Lung (tissue), 11 donors: ENCODE measurements at regions not wholly inside any gene's neighbourhood (a gene's known extent, or its start where the extent isn't known, plus 50 kb on each side); places are given as distances from the start of the nearest gene placed in this dataset.

Experiments used
- ATAC-seq: fragments of 200-7000 bp; cut with Tn5 transposase; one replicate; pipeline ENCODE4 v1.9.1; 2020; ENCODE audit warnings: moderate number of reproducible peaks; ENCODE audit not compliant: insufficient read depth, low FRiP score
- DNase-seq, 3 donors: peaks; one replicate each; pipeline ENCODE4 v3.0.0-alpha.2; 2013 to 2017
- H3K27ac ChIP-seq, 2 donors: one replicate each; pipeline ENCODE4 v1.5.1; 2013; ENCODE audit warnings: mild to moderate bottlenecking in 2 of 2, moderate library complexity in 2 of 2, control low read depth in 1 of 2, inconsistent platforms in 1 of 2, low read depth in 1 of 2, low read length in 1 of 2
- H3K27me3 ChIP-seq, 3 donors: one replicate each; pipeline ENCODE4 v1.5.1; 2013; ENCODE audit warnings: low read length in 2 of 3; ENCODE audit not compliant: control insufficient read depth in 3 of 3, insufficient read depth in 3 of 3
- H3K36me3 ChIP-seq, 4 donors: one replicate each; pipeline ENCODE4 v1.5.1; 2013; ENCODE audit warnings: low read length in 4 of 4, mild to moderate bottlenecking in 1 of 4, moderate library complexity in 1 of 4; ENCODE audit not compliant: control insufficient read depth in 4 of 4, insufficient read depth in 4 of 4
- H3K4me1 ChIP-seq, 5 donors: one replicate each; pipeline ENCODE4 v1.5.1; 2013; ENCODE audit warnings: low read length in 5 of 5, mild to moderate bottlenecking in 2 of 5, moderate library complexity in 1 of 5; ENCODE audit not compliant: control insufficient read depth in 5 of 5, insufficient read depth in 5 of 5
- H3K4me3 ChIP-seq: one replicate; pipeline ENCODE4 v1.5.1; 2013; ENCODE audit warnings: mild to moderate bottlenecking, control low read depth, moderate library complexity
- H3K9ac ChIP-seq, 2 donors: one replicate each; pipeline ENCODE4 v1.5.1; 2013; ENCODE audit warnings: low read length in 2 of 2, control low read depth in 1 of 2; ENCODE audit not compliant: insufficient read depth in 1 of 2
- H3K9me3 ChIP-seq, 4 donors: one replicate each; pipeline ENCODE4 v1.5.1; 2013; ENCODE audit warnings: low read length in 3 of 4, mild to moderate bottlenecking in 1 of 4, moderate library complexity in 1 of 4; ENCODE audit not compliant: control insufficient read depth in 4 of 4, insufficient read depth in 3 of 4
- CTCF ChIP-seq: IDR thresholded peaks from 2 replicates; pipeline ENCODE4 v1.5.1; 2012; ENCODE audit warnings: mild to moderate bottlenecking; ENCODE audit errors: control extremely low read depth, extremely low read depth
- WGBS, 2 donors: extraction: QIAGEN DNeasy Blood & Tissue Kit; methylation state at CpG; one replicate each; pipeline ENCODE4 v1.1.7; 2013; 5-methylcytosine and 5-hydroxymethylcytosine counted together
- donor health status: control.
- donor health status: control.
- donor health status: Bipolar disorder and iron deficiency.
- donor health status: healthy.
- donor health status: DM: yes; HTN: yes; CAD: no.

GRCh38 chr12:32952681-32953080, 56.1 kb upstream of the PKP2 start:
- no peak for DNase-seq
- Histone ChIP-seq H3K36me3 (no peaks in the 10 kb centered on the region), H3K27ac (no peak overlapping the region), H3K4me3 (no peak overlapping the region), H3K4me1 (no peaks in the 10 kb centered on the region), H3K9me3 (peaks cover 0 to 7% (median under 1%) of the 10 kb centered on the region in 4 donors), H3K27me3 (no peaks in the 10 kb centered on the region), H3K9ac (no peak overlapping the region)
- no peak for TF ChIP-seq CTCF
- WGBS, 2 donors, result 64 to 77% methylated on average over 3 of the region's 3 CpGs
- no peak for ATAC-seq

GRCh38 chr12:32949815-32950214, 53.2 kb upstream of the PKP2 start:
- TF ChIP-seq CTCF, result no peak
- Histone ChIP-seq H3K27ac (no peak overlapping the region), H3K9me3 (no peaks in the 10 kb centered on the region), H3K36me3 (no peaks in the 10 kb centered on the region), H3K9ac (no peak overlapping the region), H3K4me3 (no peak overlapping the region), H3K4me1 (no peaks in the 10 kb centered on the region), H3K27me3 (no peaks in the 10 kb centered on the region)
- 69 to 77% methylated on average over 3 of the region's 3 CpGs for WGBS, 2 donors
- DNase-seq, result no peak
- ATAC-seq, result no peak

- DNase-seq, result peak in 2 of 3 donors; percentile 31 to 52
- no peak for ATAC-seq
Measured at GRCh38 chr12:32947206-32948067, 50.9 kb upstream of the PKP2 start.

More at GRCh38 chr12:32947206-32948067, 50.9 kb upstream of the PKP2 start:
- Histone ChIP-seq H3K27me3 (no peaks in the 10 kb centered on the region), H3K9ac (peak overlapping the region in 1 of 2 donors; percentile 33), H3K9me3 (no peaks in the 10 kb centered on the region), H3K27ac (no peak overlapping the region), H3K4me3 (no peak overlapping the region), H3K36me3 (no peaks in the 10 kb centered on the region), H3K4me1 (no peaks in the 10 kb centered on the region)
- WGBS, 2 donors, result 87 to 94% methylated on average over 4 of the region's 4 CpGs
- no peak for TF ChIP-seq CTCF
